HFFc6 (cell line): ENCODE measurements at regions not wholly inside any gene's neighbourhood (a gene's known extent, or its start where the extent isn't known, plus 50 kb on each side); places are given as distances from the start of the nearest gene placed in this dataset.

Experiments
- DNase-seq: peaks from one replicate; pipeline ENCODE4 v3.0.0-alpha.2; 2018
- H3K27ac Mint-ChIP-seq: 2 replicates; pipeline ENCODE4 v1.8.0; 2020; ENCODE audit warnings: mild to moderate bottlenecking, mixed read lengths
- H3K27me3 Mint-ChIP-seq: 2 replicates; pipeline ENCODE4 v1.8.0; 2021; ENCODE audit warnings: mild to moderate bottlenecking, moderate library complexity, mixed read lengths; ENCODE audit not compliant: insufficient read depth
- H3K36me3 Mint-ChIP-seq: 2 replicates; pipeline ENCODE4 v1.8.0; 2021; ENCODE audit warnings: low read depth, mixed read lengths
- H3K4me1 Mint-ChIP-seq: 2 replicates; pipeline ENCODE4 v1.8.0; 2020; ENCODE audit warnings: low read depth, mixed read lengths
- H3K4me3 Mint-ChIP-seq: 2 replicates; pipeline ENCODE4 v1.8.0; 2020; ENCODE audit warnings: mild to moderate bottlenecking, moderate library complexity, mixed read lengths
- H3K9me3 Mint-ChIP-seq: 2 replicates; pipeline ENCODE4 v1.8.0; 2020; ENCODE audit warnings: mild to moderate bottlenecking, mixed read lengths
- TF ChIP-seq, protein P1 (sequence below): fragments of 200-600 bp; sonication (generic); IDR thresholded peaks from 2 replicates; pipeline ENCODE4 v1.5.0; 2021; ENCODE audit warnings: antibody characterized with exemption, mild to moderate bottlenecking

DNA sequence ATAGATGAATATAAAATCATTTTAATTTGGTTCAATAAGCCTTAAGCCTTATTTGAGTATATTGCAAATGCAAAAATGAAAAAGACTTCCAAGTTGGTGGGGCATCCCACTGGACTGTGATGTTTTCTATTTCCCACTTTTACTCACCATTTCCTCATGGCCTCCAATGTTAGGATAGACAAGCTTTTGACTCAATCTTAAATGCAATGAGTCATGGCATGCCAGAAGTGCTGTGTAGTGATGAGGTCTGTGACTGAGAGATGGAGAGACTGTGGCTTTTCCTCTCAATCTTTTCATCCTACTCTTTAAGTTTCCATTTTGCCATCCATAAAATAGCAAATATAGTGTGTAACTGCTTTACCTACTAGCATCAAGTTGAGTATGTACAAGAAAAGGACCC lies 1401.2 kb upstream of the CELF4 start:
- Mint-ChIP-seq H3K27me3 (peaks cover 1% of the 10 kb centered on the region; the same call in 1 of the 2 replicates), H3K9me3 (peaks cover 37% of the 10 kb centered on the region), H3K4me3 (no peak overlapping the region), H3K27ac (no peak overlapping the region), H3K4me1 (no peaks in the 10 kb centered on the region), H3K36me3 (no peaks in the 10 kb centered on the region)
- DNase-seq: no peak
- TF ChIP-seq, protein P1, sequence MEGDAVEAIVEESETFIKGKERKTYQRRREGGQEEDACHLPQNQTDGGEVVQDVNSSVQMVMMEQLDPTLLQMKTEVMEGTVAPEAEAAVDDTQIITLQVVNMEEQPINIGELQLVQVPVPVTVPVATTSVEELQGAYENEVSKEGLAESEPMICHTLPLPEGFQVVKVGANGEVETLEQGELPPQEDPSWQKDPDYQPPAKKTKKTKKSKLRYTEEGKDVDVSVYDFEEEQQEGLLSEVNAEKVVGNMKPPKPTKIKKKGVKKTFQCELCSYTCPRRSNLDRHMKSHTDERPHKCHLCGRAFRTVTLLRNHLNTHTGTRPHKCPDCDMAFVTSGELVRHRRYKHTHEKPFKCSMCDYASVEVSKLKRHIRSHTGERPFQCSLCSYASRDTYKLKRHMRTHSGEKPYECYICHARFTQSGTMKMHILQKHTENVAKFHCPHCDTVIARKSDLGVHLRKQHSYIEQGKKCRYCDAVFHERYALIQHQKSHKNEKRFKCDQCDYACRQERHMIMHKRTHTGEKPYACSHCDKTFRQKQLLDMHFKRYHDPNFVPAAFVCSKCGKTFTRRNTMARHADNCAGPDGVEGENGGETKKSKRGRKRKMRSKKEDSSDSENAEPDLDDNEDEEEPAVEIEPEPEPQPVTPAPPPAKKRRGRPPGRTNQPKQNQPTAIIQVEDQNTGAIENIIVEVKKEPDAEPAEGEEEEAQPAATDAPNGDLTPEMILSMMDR: no peak

DNA sequence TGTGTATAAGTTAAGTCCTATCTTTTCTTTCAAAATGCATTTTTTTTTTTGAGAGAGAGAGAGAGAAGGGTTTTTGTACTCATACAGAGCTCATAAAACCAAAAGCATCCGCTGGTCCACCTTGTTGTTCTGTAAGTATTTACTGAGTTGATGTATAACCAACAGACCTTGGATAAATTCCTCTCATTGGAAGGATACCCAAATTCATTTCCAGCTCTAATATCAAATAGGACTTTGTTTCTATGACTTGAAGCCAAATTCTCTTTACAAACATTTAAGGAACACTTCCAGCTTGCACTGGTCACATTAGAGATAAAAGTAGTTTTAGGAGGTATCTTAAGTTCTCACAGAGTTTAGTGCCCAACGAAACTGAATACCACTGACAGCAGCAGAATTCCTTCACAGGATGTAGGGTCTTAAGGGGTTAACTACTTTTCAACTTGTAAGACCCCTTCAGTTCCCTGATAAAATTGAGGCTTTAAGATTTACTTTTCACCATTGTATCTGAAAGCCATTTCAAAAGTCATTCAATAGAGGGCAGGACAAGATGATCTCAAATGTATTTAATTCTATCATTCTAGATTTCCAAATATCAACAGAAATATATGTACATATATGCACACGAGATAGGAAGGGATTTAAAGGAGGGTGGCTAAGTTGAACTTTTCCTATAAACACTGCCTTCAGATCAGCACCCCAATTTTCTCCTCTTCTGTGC lies 1398.5 kb upstream of the CELF4 start:
- Mint-ChIP-seq H3K36me3 (no peaks in the 10 kb centered on the region), H3K27ac (no peak overlapping the region), H3K4me3 (no peak overlapping the region), H3K9me3 (peaks cover 47% of the 10 kb centered on the region), H3K27me3 (peaks cover 1% of the 10 kb centered on the region; the same call in 1 of the 2 replicates), H3K4me1 (no peaks in the 10 kb centered on the region)
- TF ChIP-seq, protein P1: no peak
- no peak for DNase-seq

DNA sequence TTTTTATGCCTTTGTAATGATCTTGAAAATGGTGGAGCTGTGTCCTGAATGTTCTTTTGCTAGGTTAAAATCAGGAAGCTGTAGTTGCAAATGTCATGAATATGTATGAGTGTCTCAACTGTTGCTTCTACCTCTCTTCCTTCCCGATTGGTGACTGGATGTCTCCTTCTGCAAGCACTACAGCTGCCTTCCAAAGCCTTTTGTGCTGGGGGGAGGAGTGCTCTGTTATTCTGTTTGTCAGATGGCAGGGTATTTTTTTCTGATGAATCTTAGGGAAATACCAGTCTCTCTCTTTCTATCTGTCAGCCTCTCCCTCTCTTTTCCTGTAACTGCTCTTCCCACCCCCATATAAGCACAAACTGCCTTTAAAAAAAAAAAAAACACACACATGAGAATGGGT lies 1396.3 kb upstream of the CELF4 start:
- Mint-ChIP-seq H3K27me3 (no peaks in the 10 kb centered on the region), H3K9me3 (peaks cover 35% of the 10 kb centered on the region), H3K4me1 (no peaks in the 10 kb centered on the region), H3K36me3 (no peaks in the 10 kb centered on the region), H3K27ac (no peak overlapping the region), H3K4me3 (no peak overlapping the region)
- TF ChIP-seq, protein P1: no peak
- no peak for DNase-seq

DNA sequence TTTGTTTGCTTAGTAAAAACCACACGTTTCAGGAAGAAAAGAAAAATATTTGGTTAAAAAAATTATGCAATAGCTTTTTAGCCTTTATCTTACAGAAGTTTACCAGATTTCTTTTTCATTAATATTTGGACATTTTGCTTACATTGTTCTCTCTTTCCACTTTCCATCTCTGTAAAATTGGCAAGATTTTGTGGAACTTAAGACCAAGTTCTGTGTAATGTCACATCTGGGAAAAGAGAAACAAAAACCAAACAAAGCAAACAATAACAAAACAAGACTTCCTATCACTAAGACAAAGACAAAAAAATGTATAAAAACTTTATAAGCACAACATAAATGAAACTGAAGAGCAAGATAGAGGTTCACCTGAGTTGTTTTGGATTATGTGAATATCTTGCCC lies 1392.1 kb upstream of the CELF4 start:
- no peak overlapping the region for H3K4me3 Mint-ChIP-seq
- H3K9me3 Mint-ChIP-seq: peaks cover 22% of the 10 kb centered on the region
- no peak for DNase-seq
- TF ChIP-seq, protein P1: no peak
- no peaks in the 10 kb centered on the region for H3K27me3 Mint-ChIP-seq
- no peak overlapping the region for H3K27ac Mint-ChIP-seq
- H3K4me1 Mint-ChIP-seq: no peaks in the 10 kb centered on the region
- no peaks in the 10 kb centered on the region for H3K36me3 Mint-ChIP-seq

DNA sequence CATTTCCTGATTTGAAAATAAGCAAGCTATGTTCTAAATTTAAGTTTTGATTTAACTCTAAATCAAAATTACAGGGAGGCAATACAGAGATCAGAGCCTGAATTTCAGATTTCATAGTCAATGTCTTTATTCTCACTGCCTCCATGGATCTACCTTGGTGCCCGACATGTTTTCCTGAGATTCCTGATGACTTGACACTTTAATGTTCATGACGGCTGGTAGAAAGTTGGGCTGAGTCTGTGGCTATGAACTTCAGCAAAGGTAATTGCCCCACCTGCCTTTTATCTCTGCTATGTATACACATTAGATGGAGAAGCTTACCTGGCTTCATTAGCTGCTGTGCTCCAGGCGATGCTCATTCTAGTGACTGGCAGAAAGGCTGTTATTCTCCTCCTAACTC lies 1390.5 kb upstream of the CELF4 start:
- DNase-seq: no peak
- Mint-ChIP-seq H3K9me3 (peaks cover 15% of the 10 kb centered on the region), H3K36me3 (no peaks in the 10 kb centered on the region), H3K4me3 (no peak overlapping the region), H3K27me3 (no peaks in the 10 kb centered on the region), H3K27ac (no peak overlapping the region), H3K4me1 (no peaks in the 10 kb centered on the region)
- TF ChIP-seq, protein P1: no peak
